ENCODE measurements at regions not wholly inside any gene's neighbourhood (a gene's known extent, or its start where the extent isn't known, plus 50 kb on each side); places are given as distances from the start of the nearest gene placed in this dataset.

DNA sequence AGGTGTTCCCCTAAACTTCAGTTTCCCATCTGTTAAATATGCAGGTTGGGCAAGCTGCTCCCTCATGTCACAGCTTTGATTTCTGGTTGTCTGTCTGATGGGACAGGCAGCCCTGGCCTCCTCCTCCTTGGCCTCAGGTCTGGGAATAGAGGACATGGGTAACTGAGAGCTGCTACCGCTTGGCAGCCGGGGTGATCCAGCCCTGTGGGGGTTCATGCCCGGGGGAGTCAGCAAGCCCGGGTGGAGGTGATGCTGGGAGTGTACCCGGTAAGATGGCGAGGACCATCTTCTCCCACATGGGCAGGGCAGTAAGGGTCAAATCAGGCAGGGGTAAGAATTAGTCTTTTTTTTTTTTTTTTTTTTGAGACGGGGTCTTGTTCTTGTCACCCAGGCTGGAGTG lies 845.0 kb downstream of the TBC1D22A start:
- H3K4me1 ChIP-seq (ENCODE audit: control insufficient read depth in 1 of 2, insufficient read depth in 2 of 2, low read length in 2 of 2) = no peaks in the 10 kb centered on the region
- RAD21 ChIA-PET (ENCODE audit: low non-redundant PET in 1 of 2, low total read pairs in 2 of 2, uncharacterized antibody in 2 of 2, unreplicated experiment in 2 of 2) = no interaction called here
- H3K4me3 ChIP-seq (replicated peaks in 1 of 2; ENCODE audit: low read depth in 1 of 2, low read length in 2 of 2) = no peak overlapping the region
- no peak for TF ChIP-seq POLR2A (IDR thresholded peaks at IDR 0.05; ENCODE audit: borderline replicate concordance, extremely low read depth, insufficient read depth, insufficient read length)
- no peak for TF ChIP-seq YY1 (IDR thresholded peaks at IDR 0.05; ENCODE audit: extremely low read depth, insufficient replicate concordance, low read depth, low read length)
- no peak for TF ChIP-seq ATF3 (IDR thresholded peaks at IDR 0.05)
- no peak for TF ChIP-seq ZNF274 (IDR thresholded peaks at IDR 0.05; ENCODE audit: low read depth, low read length)
- TF ChIP-seq ELF1 (IDR thresholded peaks at IDR 0.05; ENCODE audit: borderline replicate concordance, low read depth) = no peak
- TF ChIP-seq ZFX (IDR thresholded peaks at IDR 0.05) = no peak
- no peak for TF ChIP-seq POLR2AphosphoS5 (IDR thresholded peaks at IDR 0.05; ENCODE audit: low read depth, low read length)
- TF ChIP-seq, protein P1, sequence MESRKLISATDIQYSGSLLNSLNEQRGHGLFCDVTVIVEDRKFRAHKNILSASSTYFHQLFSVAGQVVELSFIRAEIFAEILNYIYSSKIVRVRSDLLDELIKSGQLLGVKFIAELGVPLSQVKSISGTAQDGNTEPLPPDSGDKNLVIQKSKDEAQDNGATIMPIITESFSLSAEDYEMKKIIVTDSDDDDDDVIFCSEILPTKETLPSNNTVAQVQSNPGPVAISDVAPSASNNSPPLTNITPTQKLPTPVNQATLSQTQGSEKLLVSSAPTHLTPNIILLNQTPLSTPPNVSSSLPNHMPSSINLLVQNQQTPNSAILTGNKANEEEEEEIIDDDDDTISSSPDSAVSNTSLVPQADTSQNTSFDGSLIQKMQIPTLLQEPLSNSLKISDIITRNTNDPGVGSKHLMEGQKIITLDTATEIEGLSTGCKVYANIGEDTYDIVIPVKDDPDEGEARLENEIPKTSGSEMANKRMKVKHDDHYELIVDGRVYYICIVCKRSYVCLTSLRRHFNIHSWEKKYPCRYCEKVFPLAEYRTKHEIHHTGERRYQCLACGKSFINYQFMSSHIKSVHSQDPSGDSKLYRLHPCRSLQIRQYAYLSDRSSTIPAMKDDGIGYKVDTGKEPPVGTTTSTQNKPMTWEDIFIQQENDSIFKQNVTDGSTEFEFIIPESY (IDR thresholded peaks at IDR 0.05; ENCODE audit: extremely low read depth, insufficient replicate concordance, low read length) = no peak
- TF ChIP-seq SP1 (IDR thresholded peaks at IDR 0.05; ENCODE audit: low read depth) = no peak
- no peak for TF ChIP-seq EGR1 (IDR thresholded peaks at IDR 0.05; ENCODE audit: low read depth)
- no peak for TF ChIP-seq JUND (IDR thresholded peaks at IDR 0.05)
- TF ChIP-seq TCF7L2 (IDR thresholded peaks at IDR 0.05; ENCODE audit: borderline replicate concordance, extremely low read depth, insufficient read depth, insufficient read length) = no peak
- TF ChIP-seq EZH2phosphoT487 (IDR thresholded peaks at IDR 0.05; ENCODE audit: borderline replicate concordance) = no peak
- no peak for TF ChIP-seq REST (IDR thresholded peaks at IDR 0.05; ENCODE audit: low read depth)
- no peak for TF ChIP-seq FOSL1 (IDR thresholded peaks at IDR 0.05; ENCODE audit: low read depth)
- TF ChIP-seq SRF (IDR thresholded peaks at IDR 0.05; ENCODE audit: low read depth) = no peak
- TF ChIP-seq RAD21 (IDR thresholded peaks at IDR 0.05; ENCODE audit: low read depth) = no peak
- TF ChIP-seq CTCF (IDR thresholded peaks at IDR 0.05 in 2 of 3, conservative IDR thresholded peaks at IDR 0.05 in 1 of 3; ENCODE audit: borderline replicate concordance in 1 of 3, insufficient read depth in 1 of 3, low read depth in 2 of 3, low read length in 2 of 3) = no peak
- TF ChIP-seq SIN3A (IDR thresholded peaks at IDR 0.05; ENCODE audit: low read depth) = no peak
- no peak overlapping the region for H3K27ac ChIP-seq (ENCODE audit: low read depth, low read length)
- H3K9ac ChIP-seq (ENCODE audit: low read length) = no peak overlapping the region
- no peaks in the 10 kb centered on the region for H3K9me2 ChIP-seq (ENCODE audit: insufficient read depth)
- CTCF ChIA-PET = no interaction called here
- no peaks in the 10 kb centered on the region for H3K27me3 ChIP-seq (ENCODE audit: insufficient read depth, low read length)
- no peaks in the 10 kb centered on the region for H3K36me3 ChIP-seq (ENCODE audit: control insufficient read depth in 1 of 2, insufficient read depth in 2 of 2, low read length in 2 of 2)
- POLR2A ChIA-PET = no interaction called here
- DNase-seq (ENCODE audit: low read depth, low spot score) (no peak), ATAC-seq (no peak)
- H3K9me3 ChIP-seq (ENCODE audit: control insufficient read depth in 1 of 2, insufficient read depth in 1 of 2, low read depth in 1 of 2, low read length in 2 of 2) = no peaks in the 10 kb centered on the region; a peak in 1 of 4 replicates
- intact Hi-C loops (cut with micrococcal nuclease) = no loop called here
- no peak overlapping the region for H2AFZ ChIP-seq (ENCODE audit: low read depth, low read length, poor library complexity, severe bottlenecking)
- H3K4me2 ChIP-seq (ENCODE audit: low read length) = no peak overlapping the region
- H4K20me1 ChIP-seq (ENCODE audit: insufficient read depth) = no peaks in the 10 kb centered on the region
- H3K79me2 ChIP-seq (ENCODE audit: insufficient read depth, low read length) = no peaks in the 10 kb centered on the region
- BruUV-seq (replicated peaks) = no TSS peak
